Stomach (tissue), 4 donors: ENCODE measurements at regions not wholly inside any gene's neighbourhood (a gene's known extent, or its start where the extent isn't known, plus 50 kb on each side); places are given as distances from the start of the nearest gene placed in this dataset.

Experiments
- CTCF ChIP-seq, 7 experiments: fragments of 450-650 bp in 4 of 7; fragments of 200-600 bp in 3 of 7; sonication (generic) in 3 of 7; IDR thresholded peaks; one replicate each; pipeline ENCODE4 v1.5.1; 2016 to 2019; ENCODE audit warnings: antibody characterized with exemption in 7 of 7, control low read depth in 2 of 7, mild to moderate bottlenecking in 1 of 7
- EP300 ChIP-seq: sonication (generic); formaldehyde crosslinking; IDR thresholded peaks from one replicate; pipeline ENCODE4 v1.6.1; 2017; ENCODE audit warnings: antibody characterized with exemption
- POLR2A ChIP-seq, 4 donors: fragments of 450-650 bp; IDR thresholded peaks; one replicate each; pipeline ENCODE4 v1.6.1; 2016; ENCODE audit warnings: antibody characterized with exemption in 4 of 4, control low read depth in 2 of 4, mild to moderate bottlenecking in 1 of 4, moderate library complexity in 1 of 4

- TF ChIP-seq EP300 (no peak), POLR2A (IDR thresholded peaks at IDR 0.05) (no peak), CTCF (IDR thresholded peaks at IDR 0.05) (no peak)
These were observed 229.7 kb downstream of the KCTD12 start for GRCh38 chr13:76656500-76656899.
